ENCODE measurements at regions not wholly inside any gene's neighbourhood (a gene's known extent, or its start where the extent isn't known, plus 50 kb on each side); places are given as distances from the start of the nearest gene placed in this dataset.
A peak's percentile ranks its signal among the peaks of the same experiment; 100 is the strongest.

DNA sequence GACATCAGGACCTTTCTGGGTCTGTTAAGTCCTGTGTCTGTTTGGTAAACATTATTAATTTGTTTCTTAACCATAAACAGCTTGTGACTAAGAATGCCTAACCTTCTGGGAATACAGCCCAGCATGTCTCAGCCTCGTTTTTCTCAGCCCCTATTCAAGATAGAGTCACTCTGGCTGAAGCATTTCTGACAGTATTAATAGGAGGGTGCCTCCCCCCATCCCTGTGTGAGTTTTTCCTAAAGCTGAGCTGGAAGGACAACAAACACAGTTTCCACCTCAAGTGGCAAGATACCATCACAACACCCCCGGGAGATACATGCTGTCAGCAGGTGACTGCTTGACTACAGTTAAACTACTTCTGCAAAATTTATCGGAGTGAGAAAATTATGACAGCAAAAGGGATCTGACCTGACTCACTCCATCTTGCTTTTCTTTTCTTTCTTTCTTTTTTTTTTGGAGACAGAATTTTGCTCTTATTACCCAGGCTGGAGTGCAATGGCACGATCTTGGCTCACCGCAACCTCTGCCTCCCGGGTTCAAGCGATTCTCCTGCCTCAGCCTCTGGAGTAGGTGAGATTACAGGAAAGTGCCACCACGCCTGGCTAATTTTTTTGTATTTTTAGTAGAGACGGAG lies 59.3 kb upstream of the ABCC4 start (continued):
- TF ChIP-seq CHD7 (IDR thresholded peaks at IDR 0.05; ENCODE audit: low read depth, low read length) (no peak), STAT5A (IDR thresholded peaks at IDR 0.05; ENCODE audit: borderline replicate concordance, low read length) (no peak), CXXC5 (CRISPR knock-in tag; IDR thresholded peaks at IDR 0.05) (no peak), LARP7 (IDR thresholded peaks at IDR 0.05) (no peak), DMBX1 (CRISPR knock-in tag; IDR thresholded peaks at IDR 0.05; ENCODE audit: borderline replicate concordance) (peak; percentile 31; the same call in 1 of the 2 replicates), NCOA1 (IDR thresholded peaks at IDR 0.05; ENCODE audit: low read depth) (no peak), MEF2D (tag; conservative IDR thresholded peaks at IDR 0.05; ENCODE audit: low read depth) (peak; percentile 66; the same call in 1 of the 2 replicates), ZNF766 (CRISPR knock-in tag; conservative IDR thresholded peaks at IDR 0.05) (0 out of 2 replicates have a peak, but pooled peaks have one; percentile 21), RFX5 (IDR thresholded peaks at IDR 0.05; ENCODE audit: low read depth, low read length) (no peak), USF2 (CRISPR knock-in tag; IDR thresholded peaks at IDR 0.05) (no peak), PTRF (tag; IDR thresholded peaks at IDR 0.05) (peak; percentile 68; the same call in 1 of the 2 replicates)
- TF ChIP-seq, protein P1, sequence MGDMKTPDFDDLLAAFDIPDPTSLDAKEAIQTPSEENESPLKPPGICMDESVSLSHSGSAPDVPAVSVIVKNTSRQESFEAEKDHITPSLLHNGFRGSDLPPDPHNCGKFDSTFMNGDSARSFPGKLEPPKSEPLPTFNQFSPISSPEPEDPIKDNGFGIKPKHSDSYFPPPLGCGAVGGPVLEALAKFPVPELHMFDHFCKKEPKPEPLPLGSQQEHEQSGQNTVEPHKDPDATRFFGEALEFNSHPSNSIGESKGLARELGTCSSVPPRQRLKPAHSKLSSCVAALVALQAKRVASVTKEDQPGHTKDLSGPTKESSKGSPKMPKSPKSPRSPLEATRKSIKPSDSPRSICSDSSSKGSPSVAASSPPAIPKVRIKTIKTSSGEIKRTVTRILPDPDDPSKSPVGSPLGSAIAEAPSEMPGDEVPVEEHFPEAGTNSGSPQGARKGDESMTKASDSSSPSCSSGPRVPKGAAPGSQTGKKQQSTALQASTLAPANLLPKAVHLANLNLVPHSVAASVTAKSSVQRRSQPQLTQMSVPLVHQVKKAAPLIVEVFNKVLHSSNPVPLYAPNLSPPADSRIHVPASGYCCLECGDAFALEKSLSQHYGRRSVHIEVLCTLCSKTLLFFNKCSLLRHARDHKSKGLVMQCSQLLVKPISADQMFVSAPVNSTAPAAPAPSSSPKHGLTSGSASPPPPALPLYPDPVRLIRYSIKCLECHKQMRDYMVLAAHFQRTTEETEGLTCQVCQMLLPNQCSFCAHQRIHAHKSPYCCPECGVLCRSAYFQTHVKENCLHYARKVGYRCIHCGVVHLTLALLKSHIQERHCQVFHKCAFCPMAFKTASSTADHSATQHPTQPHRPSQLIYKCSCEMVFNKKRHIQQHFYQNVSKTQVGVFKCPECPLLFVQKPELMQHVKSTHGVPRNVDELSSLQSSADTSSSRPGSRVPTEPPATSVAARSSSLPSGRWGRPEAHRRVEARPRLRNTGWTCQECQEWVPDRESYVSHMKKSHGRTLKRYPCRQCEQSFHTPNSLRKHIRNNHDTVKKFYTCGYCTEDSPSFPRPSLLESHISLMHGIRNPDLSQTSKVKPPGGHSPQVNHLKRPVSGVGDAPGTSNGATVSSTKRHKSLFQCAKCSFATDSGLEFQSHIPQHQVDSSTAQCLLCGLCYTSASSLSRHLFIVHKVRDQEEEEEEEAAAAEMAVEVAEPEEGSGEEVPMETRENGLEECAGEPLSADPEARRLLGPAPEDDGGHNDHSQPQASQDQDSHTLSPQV (IDR thresholded peaks at IDR 0.05): peak; percentile 56
